OCI-LY7 (cell line): ENCODE measurements at regions not wholly inside any gene's neighbourhood (a gene's known extent, or its start where the extent isn't known, plus 50 kb on each side); places are given as distances from the start of the nearest gene placed in this dataset.
A peak's percentile ranks its signal among the peaks of the same experiment; 100 is the strongest.

Experiments used
- CTCF ChIP-seq: fragments of 200-600 bp; sonication (generic); conservative IDR thresholded peaks from 2 replicates; pipeline ENCODE4 v1.5.1; 2014; ENCODE audit warnings: mild to moderate bottlenecking, antibody characterized with exemption, low read length, moderate library complexity, mixed read lengths
- EZH2phosphoT487 ChIP-seq: fragments of 200-600 bp; sonication (generic); IDR thresholded peaks from 2 replicates; pipeline ENCODE4 v1.6.1; 2018; ENCODE audit warnings: low read depth, borderline replicate concordance, mild to moderate bottlenecking, mixed run types, antibody characterized with exemption, low read length, moderate library complexity, mixed read lengths

GRCh38 chr11:44456544-44457300 lies 108.7 kb upstream of the CD82 start:
- TF ChIP-seq CTCF (peak; percentile 54; the same call in 1 of the 2 replicates), EZH2phosphoT487 (no peak)
